ENCODE measurements at regions not wholly inside any gene's neighbourhood (a gene's known extent, or its start where the extent isn't known, plus 50 kb on each side); places are given as distances from the start of the nearest gene placed in this dataset.
"Not testable (repeated sequence)": the region's sequence is repeated elsewhere in the genome, so short reads cannot be mapped to it uniquely, and the experiment has no call there.

DNA sequence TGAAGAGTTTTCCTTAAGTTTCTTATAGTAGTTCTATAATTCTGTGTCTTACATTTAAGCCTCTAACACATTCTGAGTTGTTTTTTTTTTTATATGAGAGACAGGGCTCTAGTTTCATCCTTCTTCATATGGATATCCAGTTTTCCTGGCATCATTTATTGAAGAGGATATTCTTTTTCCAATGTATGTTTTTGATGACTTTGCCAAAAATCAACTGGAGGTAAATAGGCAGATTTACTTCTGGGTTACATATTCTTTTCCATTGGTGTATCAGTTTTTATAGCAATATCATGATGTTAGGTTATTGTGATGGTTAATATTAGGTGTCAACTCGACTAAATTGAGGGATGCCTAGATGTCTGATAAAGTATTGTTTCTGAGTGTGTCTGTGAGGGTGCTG, 650.7 kb upstream of the GRID2 start:
- H3K4me1 Mint-ChIP-seq: no peaks in the 10 kb centered on the region
- H3K9me3 Mint-ChIP-seq: peaks cover 3% of the 10 kb centered on the region
- no peak overlapping the region for H3K27ac Mint-ChIP-seq (ENCODE audit: unreplicated experiment)
- DNase-seq (ENCODE audit: low read depth, low spot score): no peak
- H3K4me3 Mint-ChIP-seq: no peak overlapping the region
- H3K27me3 Mint-ChIP-seq (ENCODE audit: low read depth): no peaks in the 10 kb centered on the region
- TF ChIP-seq, protein P1, sequence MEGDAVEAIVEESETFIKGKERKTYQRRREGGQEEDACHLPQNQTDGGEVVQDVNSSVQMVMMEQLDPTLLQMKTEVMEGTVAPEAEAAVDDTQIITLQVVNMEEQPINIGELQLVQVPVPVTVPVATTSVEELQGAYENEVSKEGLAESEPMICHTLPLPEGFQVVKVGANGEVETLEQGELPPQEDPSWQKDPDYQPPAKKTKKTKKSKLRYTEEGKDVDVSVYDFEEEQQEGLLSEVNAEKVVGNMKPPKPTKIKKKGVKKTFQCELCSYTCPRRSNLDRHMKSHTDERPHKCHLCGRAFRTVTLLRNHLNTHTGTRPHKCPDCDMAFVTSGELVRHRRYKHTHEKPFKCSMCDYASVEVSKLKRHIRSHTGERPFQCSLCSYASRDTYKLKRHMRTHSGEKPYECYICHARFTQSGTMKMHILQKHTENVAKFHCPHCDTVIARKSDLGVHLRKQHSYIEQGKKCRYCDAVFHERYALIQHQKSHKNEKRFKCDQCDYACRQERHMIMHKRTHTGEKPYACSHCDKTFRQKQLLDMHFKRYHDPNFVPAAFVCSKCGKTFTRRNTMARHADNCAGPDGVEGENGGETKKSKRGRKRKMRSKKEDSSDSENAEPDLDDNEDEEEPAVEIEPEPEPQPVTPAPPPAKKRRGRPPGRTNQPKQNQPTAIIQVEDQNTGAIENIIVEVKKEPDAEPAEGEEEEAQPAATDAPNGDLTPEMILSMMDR (conservative IDR thresholded peaks at IDR 0.05): no peak
- H3K36me3 Mint-ChIP-seq (ENCODE audit: low read depth): no peaks in the 10 kb centered on the region

DNA sequence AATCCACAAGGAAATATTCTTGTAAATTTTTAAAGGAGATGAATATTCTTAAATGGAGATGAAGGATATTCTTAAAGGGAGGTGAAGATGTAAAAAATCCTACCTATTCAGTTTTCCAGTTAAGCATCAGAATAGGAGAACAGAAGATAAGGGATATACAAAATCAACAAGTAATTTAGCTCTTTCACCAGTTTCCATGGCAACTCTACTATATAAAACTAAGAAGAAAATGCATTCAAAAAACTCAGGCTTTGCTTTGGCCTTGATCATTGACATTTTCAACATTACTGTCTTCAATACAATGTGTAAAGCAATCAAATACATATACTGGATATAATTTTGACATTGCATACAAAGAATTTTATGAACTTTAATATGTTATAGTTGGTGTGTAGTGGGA, 622.7 kb upstream of the GRID2 start:
- Mint-ChIP-seq H3K4me3 (no peak overlapping the region), H3K9me3 (peaks cover 12% of the 10 kb centered on the region), H3K27ac (ENCODE audit: unreplicated experiment) (no peak overlapping the region), H3K27me3 (ENCODE audit: low read depth) (no peaks in the 10 kb centered on the region), H3K4me1 (peaks cover 7% of the 10 kb centered on the region), H3K36me3 (ENCODE audit: low read depth) (no peaks in the 10 kb centered on the region)
- TF ChIP-seq, protein P1 (conservative IDR thresholded peaks at IDR 0.05): no peak
- DNase-seq (ENCODE audit: low read depth, low spot score): no peak

DNA sequence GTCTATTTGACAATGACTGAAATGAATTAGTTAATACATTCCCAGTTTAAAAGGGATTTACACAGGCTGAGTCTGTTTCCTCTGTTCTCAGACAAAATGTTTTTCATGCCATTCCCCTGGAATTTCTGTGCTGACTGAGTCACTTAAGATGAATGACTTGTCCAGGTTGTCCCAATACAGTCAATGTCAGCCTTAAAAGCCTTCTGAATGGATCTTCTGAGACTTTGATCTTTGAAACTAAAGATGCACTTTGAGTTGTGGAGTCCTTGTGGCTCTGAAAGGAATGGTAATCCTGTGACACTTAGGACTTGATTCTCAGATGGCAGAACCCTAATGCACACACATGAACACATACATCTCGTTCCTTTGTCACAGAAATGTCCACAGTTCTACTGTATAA, 622.2 kb upstream of the GRID2 start:
- Mint-ChIP-seq H3K4me1 (peaks cover 7% of the 10 kb centered on the region), H3K27ac (ENCODE audit: unreplicated experiment) (no peak overlapping the region), H3K4me3 (no peak overlapping the region), H3K36me3 (ENCODE audit: low read depth) (no peaks in the 10 kb centered on the region), H3K27me3 (ENCODE audit: low read depth) (no peaks in the 10 kb centered on the region), H3K9me3 (peaks cover 12% of the 10 kb centered on the region)
- no peak for DNase-seq (ENCODE audit: low read depth, low spot score)
- TF ChIP-seq, protein P1 (conservative IDR thresholded peaks at IDR 0.05): no peak

DNA sequence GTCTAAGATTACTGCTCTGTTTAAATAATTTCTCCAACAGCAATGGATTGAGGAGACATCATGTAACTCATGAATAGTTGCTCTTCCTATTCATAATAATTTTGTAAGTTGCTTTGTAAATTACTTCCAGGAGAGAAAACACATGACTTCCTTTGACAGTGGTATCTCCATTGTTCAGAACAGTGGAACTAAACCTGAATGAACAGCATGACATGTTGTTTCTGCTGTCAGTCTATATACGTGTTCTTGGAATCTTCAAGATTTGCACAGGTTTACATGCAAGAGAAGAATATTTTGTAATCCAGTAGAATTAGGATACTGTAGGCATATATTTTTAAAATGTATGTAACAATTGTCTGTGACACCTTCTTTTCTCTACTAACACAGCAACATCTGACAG, 618.8 kb upstream of the GRID2 start:
- Mint-ChIP-seq H3K9me3 (peaks cover 2% of the 10 kb centered on the region), H3K4me1 (peaks cover 7% of the 10 kb centered on the region), H3K27ac (ENCODE audit: unreplicated experiment) (no peak overlapping the region), H3K27me3 (ENCODE audit: low read depth) (no peaks in the 10 kb centered on the region), H3K4me3 (no peak overlapping the region), H3K36me3 (ENCODE audit: low read depth) (no peaks in the 10 kb centered on the region)
- no peak for DNase-seq (ENCODE audit: low read depth, low spot score)
- TF ChIP-seq, protein P1 (conservative IDR thresholded peaks at IDR 0.05): no peak

DNA sequence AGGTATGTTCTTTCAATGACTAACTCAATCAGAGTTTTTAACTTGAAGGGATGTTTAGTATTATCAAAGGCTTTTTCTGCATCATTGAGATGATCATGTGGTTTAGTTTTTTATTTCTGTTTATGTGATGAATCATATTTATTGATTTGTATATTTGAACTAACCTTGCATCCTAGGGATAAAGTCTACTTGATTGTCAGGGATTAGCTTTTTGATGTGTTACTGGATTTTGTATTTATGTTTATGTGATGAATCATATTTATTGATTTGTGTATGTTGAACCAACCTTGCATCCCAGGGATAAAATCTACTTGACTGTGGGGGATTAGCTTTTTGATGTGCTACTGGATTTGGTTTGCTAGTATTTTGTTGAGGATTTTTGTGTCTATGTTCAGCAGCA, 615.4 kb upstream of the GRID2 start:
- Mint-ChIP-seq H3K4me3 (no peak overlapping the region), H3K27me3 (ENCODE audit: low read depth) (no peaks in the 10 kb centered on the region), H3K4me1 (no peaks in the 10 kb centered on the region), H3K9me3 (peaks cover 5% of the 10 kb centered on the region), H3K27ac (ENCODE audit: unreplicated experiment) (no peak overlapping the region), H3K36me3 (ENCODE audit: low read depth) (no peaks in the 10 kb centered on the region)
- TF ChIP-seq, protein P1 (conservative IDR thresholded peaks at IDR 0.05): no peak
- no peak for DNase-seq (ENCODE audit: low read depth, low spot score)

DNA sequence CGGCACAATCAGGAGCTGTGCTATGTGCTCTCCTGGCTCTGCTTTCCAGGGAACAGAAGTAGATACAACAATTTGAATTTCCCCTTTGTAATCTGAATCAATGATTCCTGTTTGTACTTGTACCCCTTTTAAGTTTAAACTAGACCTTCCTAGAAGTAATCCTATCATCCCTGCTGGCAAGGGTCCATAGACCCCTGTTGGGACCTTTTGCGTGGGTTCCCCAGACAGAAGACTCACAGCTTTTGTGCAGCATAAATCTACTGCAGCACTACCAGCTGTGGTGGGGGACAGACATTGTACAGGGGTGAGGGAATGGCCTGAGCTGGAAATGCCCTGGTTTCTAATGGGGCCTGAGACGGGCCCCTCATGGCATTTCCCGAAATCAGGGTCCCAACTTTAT, 604.1 kb upstream of the GRID2 start:
- not testable (repeated sequence) for H3K4me3 Mint-ChIP-seq; H3K27me3 Mint-ChIP-seq (ENCODE audit: low read depth); DNase-seq (ENCODE audit: low read depth, low spot score); H3K27ac Mint-ChIP-seq (ENCODE audit: unreplicated experiment); H3K9me3 Mint-ChIP-seq; H3K4me1 Mint-ChIP-seq; H3K36me3 Mint-ChIP-seq (ENCODE audit: low read depth)

Measured in neural crest cell (in vitro differentiated cells).